Right ventricle myocardium superior (tissue), 1 donor: ENCODE measurements at regions not wholly inside any gene's neighbourhood (a gene's known extent, or its start where the extent isn't known, plus 50 kb on each side); places are given as distances from the start of the nearest gene placed in this dataset.
"Not testable (repeated sequence)": the region's sequence is repeated elsewhere in the genome, so short reads cannot be mapped to it uniquely, and the experiment has no call there.

Experiments
- ATAC-seq: fragments of 200-7000 bp; cut with Tn5 transposase; one replicate; pipeline ENCODE4 v1.9.1; 2020; ENCODE audit warnings: mild to moderate bottlenecking; ENCODE audit not compliant: poor library complexity
- DNase-seq: peaks from one replicate; pipeline ENCODE4 v3.0.0-alpha.2; 2020
- intact Hi-C: fragments of 100-400 bp; cut with DNase I; formaldehyde crosslinking; loops from one replicate; pipeline ENCODE4 v1.11.2; 2022
- donor health status: DM: no; HTN: yes; CAD: no; lungs with severe emphysema.

GRCh38 chr22:17318817-17319216 lies 50.4 kb upstream of the CECR2 start:
- intact Hi-C loops: no loop called here
- DNase-seq (no peak), ATAC-seq (no peak)

- intact Hi-C loops: no loop called here
- DNase-seq: no peak
These were observed 54.0 kb upstream of the CECR2 start for GRCh38 chr22:17315310-17315709.

GRCh38 chr22:17314487-17314886 lies 54.8 kb upstream of the CECR2 start:
- intact Hi-C loops: no loop called here
- ATAC-seq (no peak), DNase-seq (no peak)

More at GRCh38 chr22:17315310-17315709, 54.0 kb upstream of the CECR2 start:
- no peak for ATAC-seq

GRCh38 chr22:17313626-17314025 lies 55.6 kb upstream of the CECR2 start:
- ATAC-seq: no peak
- intact Hi-C loops: no loop called here
- no peak for DNase-seq

- DNase-seq (no peak), ATAC-seq (no peak)
- intact Hi-C loops: no loop called here
These were observed 61.7 kb upstream of the CECR2 start for GRCh38 chr22:17307566-17307965.

- intact Hi-C loops: no loop called here
- ATAC-seq: no peak
These were observed 64.2 kb upstream of the CECR2 start for GRCh38 chr22:17305076-17305475.

GRCh38 chr22:17303840-17304779 lies 65.2 kb upstream of the CECR2 start:
- ATAC-seq: no peak
- DNase-seq: no peak
- intact Hi-C loops: no loop called here

More at GRCh38 chr22:17305076-17305475, 64.2 kb upstream of the CECR2 start:
- DNase-seq: no peak

GRCh38 chr22:17303441-17303839 lies 65.8 kb upstream of the CECR2 start:
- ATAC-seq: no peak
- intact Hi-C loops: no loop called here
- DNase-seq: no peak

- ATAC-seq: no peak
- DNase-seq: no peak
- intact Hi-C loops: no loop called here
These were observed 66.6 kb upstream of the CECR2 start for GRCh38 chr22:17302616-17303015.

GRCh38 chr22:17300926-17301325 lies 68.3 kb upstream of the CECR2 start:
- intact Hi-C loops: no loop called here
- ATAC-seq (no peak), DNase-seq (no peak)

- not testable (repeated sequence) for ATAC-seq, DNase-seq
- intact Hi-C loops: loop anchor here (2.0 kb wide), 1 partner anchor 14 kb away; no protein-coding TSS in a partner anchor
These were observed 70.3 kb upstream of the CECR2 start for GRCh38 chr22:17298805-17299502.

GRCh38 chr22:17285656-17286055 lies 66.4 kb upstream of the ADA2 start:
- ATAC-seq (no peak), DNase-seq (no peak)
- intact Hi-C loops: loop anchor here (2.0 kb wide), 1 partner anchor 13 kb away; no protein-coding TSS in a partner anchor

- intact Hi-C loops: loop anchor here (2.0 kb wide), 1 partner anchor 14 kb away; no protein-coding TSS in a partner anchor
- ATAC-seq: no peak
- no peak for DNase-seq
These were observed 65.7 kb upstream of the ADA2 start for GRCh38 chr22:17284888-17285287.

GRCh38 chr22:17284466-17284865 lies 65.2 kb upstream of the ADA2 start:
- ATAC-seq: no peak
- intact Hi-C loops: loop anchor here (2.0 kb wide), 1 partner anchor 14 kb away; no protein-coding TSS in a partner anchor

GRCh38 chr22:17283865-17284264 lies 64.6 kb upstream of the ADA2 start:
- not testable (repeated sequence) for DNase-seq, ATAC-seq
- intact Hi-C loops: loop anchor here (2.0 kb wide), 1 partner anchor 15 kb away; no protein-coding TSS in a partner anchor

More at GRCh38 chr22:17284466-17284865, 65.2 kb upstream of the ADA2 start:
- DNase-seq: no peak

GRCh38 chr22:17283423-17283822 lies 64.2 kb upstream of the ADA2 start:
- DNase-seq (no peak), ATAC-seq (no peak)
- intact Hi-C loops: no loop called here

GRCh38 chr22:17281440-17281841 lies 62.2 kb upstream of the ADA2 start:
- DNase-seq: no peak
- intact Hi-C loops: no loop called here
- no peak for ATAC-seq

- no peak for DNase-seq
- intact Hi-C loops: no loop called here
- ATAC-seq: no peak
These were observed 61.8 kb upstream of the ADA2 start for GRCh38 chr22:17281026-17281425.

GRCh38 chr22:17272511-17272991 lies 53.3 kb upstream of the ADA2 start:
- ATAC-seq (no peak), DNase-seq (no peak)
- intact Hi-C loops: no loop called here
